Sigmoid colon (tissue), 4 donors: ENCODE measurements at regions not wholly inside any gene's neighbourhood (a gene's known extent, or its start where the extent isn't known, plus 50 kb on each side); places are given as distances from the start of the nearest gene placed in this dataset.

Source experiments
- EP300 ChIP-seq, 4 donors: sonication (generic); formaldehyde crosslinking; IDR thresholded peaks; one replicate each; pipeline ENCODE4 v1.6.1; 2017; ENCODE audit warnings: antibody characterized with exemption in 4 of 4
- POLR2A ChIP-seq, 2 donors: fragments of 450-650 bp; IDR thresholded peaks; one replicate each; pipeline ENCODE4 v1.6.1; 2016; ENCODE audit warnings: antibody characterized with exemption in 2 of 2, mild to moderate bottlenecking in 2 of 2, moderate library complexity in 2 of 2
- POLR2AphosphoS5 ChIP-seq, 4 donors: sonication (generic); formaldehyde crosslinking; IDR thresholded peaks; one replicate each; pipeline ENCODE4 v1.6.1; 2017; ENCODE audit warnings: antibody characterized with exemption in 4 of 4
- TF ChIP-seq, protein P1 (sequence below), 4 experiments: fragments of 450-650 bp in 3 of 4; fragments of 200-600 bp in 1 of 4; IDR thresholded peaks; one replicate each; pipeline ENCODE4 v1.5.1; 2016 to 2019; ENCODE audit warnings: antibody characterized with exemption in 4 of 4, mild to moderate bottlenecking in 3 of 4, moderate library complexity in 2 of 4

DNA sequence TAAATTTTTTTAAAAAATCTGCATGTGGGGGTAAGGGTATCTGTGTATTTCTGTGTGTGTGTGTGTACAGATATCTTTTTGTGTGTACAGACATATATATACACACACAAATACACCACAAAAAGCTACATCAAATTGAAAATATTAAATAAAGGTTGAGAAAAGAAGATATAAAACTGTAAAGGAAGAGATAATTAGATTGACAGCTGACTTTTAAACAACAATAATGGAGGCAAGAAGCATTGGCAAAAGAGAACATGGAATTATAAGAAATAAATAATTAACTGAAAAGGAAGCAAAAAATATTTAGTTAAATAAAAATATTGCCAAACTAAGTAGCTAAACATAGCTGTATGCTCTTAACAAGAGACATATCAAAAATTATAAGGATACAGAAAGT lies 291.4 kb downstream of the FSCB start:
- TF ChIP-seq, protein P1, sequence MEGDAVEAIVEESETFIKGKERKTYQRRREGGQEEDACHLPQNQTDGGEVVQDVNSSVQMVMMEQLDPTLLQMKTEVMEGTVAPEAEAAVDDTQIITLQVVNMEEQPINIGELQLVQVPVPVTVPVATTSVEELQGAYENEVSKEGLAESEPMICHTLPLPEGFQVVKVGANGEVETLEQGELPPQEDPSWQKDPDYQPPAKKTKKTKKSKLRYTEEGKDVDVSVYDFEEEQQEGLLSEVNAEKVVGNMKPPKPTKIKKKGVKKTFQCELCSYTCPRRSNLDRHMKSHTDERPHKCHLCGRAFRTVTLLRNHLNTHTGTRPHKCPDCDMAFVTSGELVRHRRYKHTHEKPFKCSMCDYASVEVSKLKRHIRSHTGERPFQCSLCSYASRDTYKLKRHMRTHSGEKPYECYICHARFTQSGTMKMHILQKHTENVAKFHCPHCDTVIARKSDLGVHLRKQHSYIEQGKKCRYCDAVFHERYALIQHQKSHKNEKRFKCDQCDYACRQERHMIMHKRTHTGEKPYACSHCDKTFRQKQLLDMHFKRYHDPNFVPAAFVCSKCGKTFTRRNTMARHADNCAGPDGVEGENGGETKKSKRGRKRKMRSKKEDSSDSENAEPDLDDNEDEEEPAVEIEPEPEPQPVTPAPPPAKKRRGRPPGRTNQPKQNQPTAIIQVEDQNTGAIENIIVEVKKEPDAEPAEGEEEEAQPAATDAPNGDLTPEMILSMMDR (IDR thresholded peaks at IDR 0.05) = no peak
- TF ChIP-seq POLR2AphosphoS5 (IDR thresholded peaks at IDR 0.05) (no peak), POLR2A (IDR thresholded peaks at IDR 0.05) (no peak), EP300 (IDR thresholded peaks at IDR 0.05) (no peak)
